Mesendoderm (in vitro differentiated cells): ENCODE measurements at regions not wholly inside any gene's neighbourhood (a gene's known extent, or its start where the extent isn't known, plus 50 kb on each side); places are given as distances from the start of the nearest gene placed in this dataset.

Source experiments
- DNase-seq: peaks from one replicate; pipeline ENCODE4 v3.0.0; 2013
- H2AK5ac ChIP-seq: 2 replicates; pipeline ENCODE4 v1.6.1; 2013; ENCODE audit warnings: low read length, inconsistent platforms
- H2BK120ac ChIP-seq: 2 replicates; pipeline ENCODE4 v1.6.1; 2013; ENCODE audit warnings: low read depth, mild to moderate bottlenecking, low read length, moderate library complexity, mixed read lengths
- H2BK15ac ChIP-seq: replicated peaks from 2 replicates; pipeline ENCODE4 v1.6.1; 2013; ENCODE audit warnings: low read depth, mild to moderate bottlenecking, moderate library complexity
- H2BK5ac ChIP-seq: 2 replicates; pipeline ENCODE4 v1.6.1; 2013; ENCODE audit warnings: low read length, inconsistent platforms
- H3K18ac ChIP-seq: 2 replicates; pipeline ENCODE4 v1.6.1; 2013; ENCODE audit warnings: mild to moderate bottlenecking, low read length, mixed read lengths
- H3K23ac ChIP-seq: one replicate; pipeline ENCODE4 v1.6.1; 2013; ENCODE audit warnings: low read length
- H3K27ac ChIP-seq: 2 replicates; pipeline ENCODE4 v1.5.1; 2013; ENCODE audit warnings: low read depth, mild to moderate bottlenecking, inconsistent platforms, low read length, moderate library complexity
- H3K27me3 ChIP-seq: 2 replicates; pipeline ENCODE4 v1.6.1; 2013; ENCODE audit warnings: low read length, control low read depth, mild to moderate bottlenecking, inconsistent platforms; ENCODE audit not compliant: insufficient read depth, poor library complexity
- H3K36me3 ChIP-seq: 2 replicates; pipeline ENCODE4 v1.6.1; 2013; ENCODE audit warnings: low read length, inconsistent platforms; ENCODE audit not compliant: control insufficient read depth, insufficient read depth
- H3K4ac ChIP-seq: one replicate; pipeline ENCODE4 v1.6.1; 2013; ENCODE audit warnings: low read depth, mild to moderate bottlenecking, low read length, moderate library complexity
- H3K4me1 ChIP-seq: 2 replicates; pipeline ENCODE4 v1.6.1; 2013; ENCODE audit warnings: low read depth, low read length, inconsistent platforms; ENCODE audit not compliant: control insufficient read depth
- H3K4me2 ChIP-seq: 2 replicates; pipeline ENCODE4 v1.6.1; 2013; ENCODE audit warnings: low read length
- H3K4me3 ChIP-seq: 2 replicates; pipeline ENCODE4 v1.5.1; 2013; ENCODE audit warnings: mild to moderate bottlenecking, low read length
- H3K56ac ChIP-seq: one replicate; pipeline ENCODE4 v1.6.1; 2013; ENCODE audit warnings: low read length
- H3K79me1 ChIP-seq: 2 replicates; pipeline ENCODE4 v1.6.1; 2013; ENCODE audit warnings: low read length, inconsistent platforms
- H3K79me2 ChIP-seq: 2 replicates; pipeline ENCODE4 v1.6.1; 2013; ENCODE audit warnings: mild to moderate bottlenecking, low read length; ENCODE audit not compliant: control insufficient read depth, insufficient read depth
- H3K9ac ChIP-seq: 2 replicates; pipeline ENCODE4 v1.6.1; 2013; ENCODE audit warnings: low read length, inconsistent platforms
- H4K5ac ChIP-seq: one replicate; pipeline ENCODE4 v1.6.1; 2013; ENCODE audit warnings: low read length
- H4K8ac ChIP-seq: one replicate; pipeline ENCODE4 v1.6.1; 2013; ENCODE audit warnings: low read depth, mild to moderate bottlenecking, control low read depth, low read length, moderate library complexity
- WGBS: extraction: QIAGEN DNeasy Blood & Tissue Kit; methylation state at CpG from one replicate; pipeline ENCODE4 v1.1.7; 2013; ENCODE audit warnings: low lambda C conversion rate, missing lambda C conversion rate; ENCODE audit not compliant: insufficient coverage; ENCODE audit errors: extremely low coverage; 5-methylcytosine and 5-hydroxymethylcytosine counted together

GRCh38 chr5:121704291-121704690, 147.4 kb upstream of the FTMT start:
- no peaks in the 10 kb centered on the region for H3K79me1 ChIP-seq
- no peaks in the 10 kb centered on the region for H3K79me2 ChIP-seq
- H3K4me3 ChIP-seq: no peak overlapping the region
- no peak overlapping the region for H4K5ac ChIP-seq
- no peak overlapping the region for H2BK5ac ChIP-seq
- H3K4ac ChIP-seq: no peak overlapping the region
- no peak for DNase-seq
- H2AK5ac ChIP-seq: no peak overlapping the region
- no peak overlapping the region for H3K9ac ChIP-seq
- no peak overlapping the region for H3K4me2 ChIP-seq
- no peak overlapping the region for H3K18ac ChIP-seq
- H3K23ac ChIP-seq: no peak overlapping the region
- H3K27me3 ChIP-seq: no peaks in the 10 kb centered on the region
- H4K8ac ChIP-seq: no peak overlapping the region
- no peaks in the 10 kb centered on the region for H3K4me1 ChIP-seq
- no peak overlapping the region for H2BK120ac ChIP-seq
- no peaks in the 10 kb centered on the region for H3K36me3 ChIP-seq
- no peak overlapping the region for H3K27ac ChIP-seq
- no peak overlapping the region for H3K56ac ChIP-seq
- no peak overlapping the region for H2BK15ac ChIP-seq

DNA sequence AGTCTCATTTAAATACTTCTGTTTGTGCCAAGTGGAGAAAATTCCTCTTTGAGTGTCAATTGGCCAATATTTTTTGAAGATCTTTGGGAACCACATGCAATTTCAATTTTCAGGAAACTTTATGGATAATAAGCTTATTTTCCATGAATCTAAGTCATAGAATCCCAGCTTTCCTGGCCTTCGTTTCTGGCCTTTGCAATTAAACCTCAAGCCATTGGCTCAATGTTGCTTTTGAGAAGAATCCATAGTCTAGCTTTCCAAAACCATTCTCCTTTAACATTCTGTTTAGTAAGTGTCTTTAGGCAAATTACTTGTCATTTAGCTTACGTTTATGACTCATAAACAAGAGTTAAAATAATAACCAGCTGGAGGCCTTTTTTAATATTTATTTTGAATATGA, 145.0 kb upstream of the FTMT start:
- DNase-seq: no peak
- Histone ChIP-seq H3K23ac (no peak overlapping the region), H3K4ac (no peak overlapping the region), H3K18ac (no peak overlapping the region), H2BK15ac (no peak overlapping the region), H3K27me3 (no peaks in the 10 kb centered on the region), H3K79me2 (no peaks in the 10 kb centered on the region), H3K4me2 (no peak overlapping the region), H3K27ac (no peak overlapping the region), H3K79me1 (no peaks in the 10 kb centered on the region), H2AK5ac (no peak overlapping the region), H3K9ac (no peak overlapping the region), H2BK120ac (no peak overlapping the region), H3K56ac (no peak overlapping the region), H2BK5ac (no peak overlapping the region), H4K8ac (no peak overlapping the region), H3K4me3 (no peak overlapping the region), H3K4me1 (no peaks in the 10 kb centered on the region), H4K5ac (no peak overlapping the region), H3K36me3 (no peaks in the 10 kb centered on the region)
- no CpG with 5 or more reads among the region's 2 CpGs for WGBS

DNA sequence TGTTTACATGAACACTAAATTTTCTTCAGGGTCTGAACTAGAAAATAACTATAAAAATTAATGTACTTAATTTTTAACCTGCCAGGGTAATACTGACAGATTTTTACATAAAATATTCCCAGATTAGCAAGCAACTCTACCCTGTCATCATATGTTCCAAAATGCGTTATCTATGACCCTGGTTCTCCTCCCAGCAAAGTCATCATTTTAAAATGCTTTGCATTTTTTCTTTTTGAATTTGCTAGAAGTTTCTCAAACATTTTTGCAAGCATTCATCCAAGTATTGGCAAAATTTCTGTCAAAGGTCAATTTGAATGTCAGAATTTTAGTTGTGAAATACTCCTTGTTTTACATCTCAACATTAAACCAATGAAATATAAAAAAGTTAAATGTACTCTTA, 144.5 kb upstream of the FTMT start:
- no CpG with 5 or more reads among the region's 1 CpG for WGBS
- H3K79me2 ChIP-seq: no peaks in the 10 kb centered on the region

DNA sequence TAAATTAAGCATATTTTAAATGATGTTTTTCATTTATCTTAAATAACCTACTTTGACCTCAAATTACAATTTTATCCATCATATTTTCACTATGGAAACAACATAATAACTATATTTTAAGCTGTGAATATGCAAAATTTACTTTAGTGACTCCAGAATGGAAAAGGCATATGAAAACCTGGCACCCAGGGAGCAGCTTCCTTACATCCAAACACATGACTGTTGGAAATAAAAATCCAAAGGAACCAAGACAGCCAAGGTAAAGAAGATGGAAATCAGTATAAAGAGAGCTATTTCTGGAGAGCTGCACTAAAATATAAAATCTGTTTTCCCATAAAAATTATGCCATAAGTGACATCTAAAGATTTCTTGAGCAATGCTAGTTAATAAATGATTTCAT, 140.3 kb upstream of the FTMT start:
- no peaks in the 10 kb centered on the region for H3K4me1 ChIP-seq
- H3K4me2 ChIP-seq: no peak overlapping the region
- no peak overlapping the region for H3K56ac ChIP-seq
- no peak overlapping the region for H3K27ac ChIP-seq
- no peak overlapping the region for H2BK15ac ChIP-seq
- no peak overlapping the region for H3K4ac ChIP-seq
- H3K27me3 ChIP-seq: no peaks in the 10 kb centered on the region
- H3K9ac ChIP-seq: no peak overlapping the region
- H2BK120ac ChIP-seq: no peak overlapping the region
- H3K79me2 ChIP-seq: no peaks in the 10 kb centered on the region
- no peaks in the 10 kb centered on the region for H3K79me1 ChIP-seq
- no peak overlapping the region for H3K23ac ChIP-seq
- no peaks in the 10 kb centered on the region for H3K36me3 ChIP-seq
- H2BK5ac ChIP-seq: no peak overlapping the region
- H2AK5ac ChIP-seq: no peak overlapping the region
- no peak overlapping the region for H3K4me3 ChIP-seq
- DNase-seq: no peak
- no peak overlapping the region for H4K5ac ChIP-seq
- H4K8ac ChIP-seq: no peak overlapping the region
- no peak overlapping the region for H3K18ac ChIP-seq

More for the DNA sequence above, 144.5 kb upstream of the FTMT start:
- Histone ChIP-seq H4K5ac (no peak overlapping the region), H2BK120ac (no peak overlapping the region), H3K23ac (no peak overlapping the region), H3K79me1 (no peaks in the 10 kb centered on the region), H3K36me3 (no peaks in the 10 kb centered on the region), H3K4me3 (no peak overlapping the region), H2AK5ac (no peak overlapping the region), H3K56ac (no peak overlapping the region), H2BK5ac (no peak overlapping the region), H2BK15ac (no peak overlapping the region), H3K18ac (no peak overlapping the region), H3K4me1 (no peaks in the 10 kb centered on the region), H4K8ac (no peak overlapping the region), H3K27ac (no peak overlapping the region), H3K4me2 (no peak overlapping the region), H3K27me3 (no peaks in the 10 kb centered on the region), H3K9ac (no peak overlapping the region), H3K4ac (no peak overlapping the region)
- no peak for DNase-seq

DNA sequence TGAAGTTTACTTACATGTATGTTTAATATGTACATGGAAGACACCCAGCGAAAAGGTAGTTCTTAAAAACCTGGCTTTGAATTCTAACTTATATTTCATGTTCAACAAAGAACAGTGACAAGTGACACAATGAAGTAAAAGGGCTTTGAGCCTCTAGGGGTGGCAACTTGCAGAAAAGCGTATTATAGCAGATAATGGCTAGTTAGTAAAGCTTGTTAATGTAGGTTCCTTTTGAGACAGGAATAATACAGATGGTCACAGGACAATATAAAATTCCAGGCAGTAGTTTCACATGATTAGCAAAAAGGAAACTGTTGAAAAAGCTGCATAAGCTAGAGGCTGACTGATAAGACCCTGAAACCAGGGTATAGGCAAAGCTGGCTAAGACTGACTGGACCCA, 132.4 kb upstream of the FTMT start:
- no peak overlapping the region for H3K23ac ChIP-seq
- no peak overlapping the region for H3K56ac ChIP-seq
- H2BK15ac ChIP-seq: no peak overlapping the region
- no peak overlapping the region for H2BK120ac ChIP-seq
- no peak overlapping the region for H3K4me3 ChIP-seq
- H3K4me2 ChIP-seq: no peak overlapping the region
- no peak overlapping the region for H4K5ac ChIP-seq
- no peaks in the 10 kb centered on the region for H3K4me1 ChIP-seq
- no peak overlapping the region for H3K9ac ChIP-seq
- H3K27me3 ChIP-seq: no peaks in the 10 kb centered on the region
- no peak overlapping the region for H2BK5ac ChIP-seq
- H2AK5ac ChIP-seq: no peak overlapping the region
- H3K27ac ChIP-seq: no peak overlapping the region
- no peak overlapping the region for H4K8ac ChIP-seq
- no peak overlapping the region for H3K18ac ChIP-seq
- H3K36me3 ChIP-seq: no peaks in the 10 kb centered on the region
- no peaks in the 10 kb centered on the region for H3K79me2 ChIP-seq
- no peaks in the 10 kb centered on the region for H3K79me1 ChIP-seq
- no peak for DNase-seq
- H3K4ac ChIP-seq: no peak overlapping the region
- WGBS: no CpG with 5 or more reads among the region's 2 CpGs

- Histone ChIP-seq H2BK120ac (no peak overlapping the region), H2BK15ac (no peak overlapping the region), H3K4me3 (no peak overlapping the region), H3K36me3 (no peaks in the 10 kb centered on the region), H3K23ac (no peak overlapping the region), H3K9ac (no peak overlapping the region), H3K56ac (no peak overlapping the region), H2BK5ac (no peak overlapping the region), H3K27ac (no peak overlapping the region), H3K18ac (no peak overlapping the region), H2AK5ac (no peak overlapping the region), H3K4me1 (no peaks in the 10 kb centered on the region), H3K4ac (no peak overlapping the region), H4K8ac (no peak overlapping the region), H3K79me1 (no peaks in the 10 kb centered on the region), H3K27me3 (no peaks in the 10 kb centered on the region), H4K5ac (no peak overlapping the region), H3K79me2 (no peaks in the 10 kb centered on the region), H3K4me2 (no peak overlapping the region)
- no peak for DNase-seq
- no CpG with 5 or more reads among the region's 1 CpG for WGBS
Measured at GRCh38 chr5:121725450-121725849, 126.2 kb upstream of the FTMT start.
